Pancreas (tissue), 10 donors: ENCODE measurements at regions not wholly inside any gene's neighbourhood (a gene's known extent, or its start where the extent isn't known, plus 50 kb on each side); places are given as distances from the start of the nearest gene placed in this dataset.

ENCODE experiments used
- ATAC-seq, 4 donors: fragments of 200-7000 bp; cut with Tn5 transposase; one replicate each; pipeline versions ENCODE4 v1.8.0 to v1.9.1; 2020; ENCODE audit warnings: mild to moderate bottlenecking in 4 of 4, moderate library complexity in 4 of 4
- DNase-seq, 6 donors: peaks; one replicate each; pipeline ENCODE4 v3.0.0-alpha.2; 2020
- FAIRE-seq: peaks from 2 replicates; lab custom pipeline; 2012; peaks lifted over from hg19 to GRCh38; lab: Jason Lieb, UNC
- H3K27ac ChIP-seq, 4 donors: fragments of 200-600 bp; sonication (generic); 1 replicate in 3 of 4; 2 replicates in 1 of 4; pipeline versions ENCODE4 v1.5.0 to v1.8.0; 2020
- H3K27me3 ChIP-seq, 4 donors: fragments of 200-600 bp; one replicate each; pipeline ENCODE4 v1.8.0; 2021
- H3K36me3 ChIP-seq, 3 donors: fragments of 200-600 bp; sonication (generic) in 1 of 3; one replicate each; pipeline versions ENCODE4 v1.5.0 to v1.8.0; 2020 to 2021
- H3K4me1 ChIP-seq, 3 donors: fragments of 200-600 bp; one replicate each; pipeline ENCODE4 v1.8.0; 2021
- H3K4me3 ChIP-seq, 4 donors: fragments of 200-600 bp; sonication (generic) in 2 of 4; one replicate each; pipeline versions ENCODE4 v1.5.0 to v1.8.0; 2020 to 2021
- H3K9me3 ChIP-seq, 4 donors: fragments of 200-600 bp; one replicate each; pipeline ENCODE4 v1.8.0; 2021
- CTCF ChIP-seq, 4 donors: fragments of 200-600 bp; sonication (generic) in 3 of 4; IDR thresholded peaks; one replicate each; pipeline versions ENCODE4 v1.5.0 to v1.8.0; 2021; ENCODE audit warnings: antibody characterized with exemption in 4 of 4
- WGBS, 2 donors: extraction: QIAGEN DNeasy Blood & Tissue Kit; methylation state at CpG; one replicate each; pipeline ENCODE4 v1.1.7; 2013; 5-methylcytosine and 5-hydroxymethylcytosine counted together
- intact Hi-C, 3 donors: fragments of 100-400 bp; cut with DNase I; formaldehyde crosslinking; loops; one replicate each; pipeline versions ENCODE4 v1.11.1 to v1.14.2; 2022
- donor health status: healthy with polysubstance abuse.
- donor health status: DM: no; HTN: no; CAD: no; lungs with moderate emphysema.
- donor health status: DM: no; HTN: no; CAD: no.
- donor health status: control.
- donor health status: control.
- donor health status: Bipolar disorder and iron deficiency.
- donor health status: DM: yes; HTN: yes; CAD: no.
- donor health status: DM: no; HTN: no; CAD: no.
- donor health status: DM: no; HTN: no; CAD: no.
- donor health status: DM: yes; HTN: yes; CAD: no.

GRCh38 chr6:37115236-37115895, 54.6 kb upstream of the PIM1 start:
- no peak for ATAC-seq
- DNase-seq, result no peak
- Histone ChIP-seq H3K4me3 (no peak overlapping the region), H3K4me1 (no peaks in the 10 kb centered on the region), H3K9me3 (no peaks in the 10 kb centered on the region), H3K36me3 (no peaks in the 10 kb centered on the region), H3K27ac (no peak overlapping the region), H3K27me3 (no peaks in the 10 kb centered on the region)
- FAIRE-seq, result no peak
- TF ChIP-seq CTCF (IDR thresholded peaks at IDR 0.05), result no peak
- intact Hi-C loops, result no loop called here
- WGBS, 2 donors, result 69 to 72% methylated on average over 10 of the region's 10 CpGs

- H3K4me3 ChIP-seq, result no peak overlapping the region
- WGBS, 2 donors, result 93 to 96% methylated on average over 2 of the region's 2 CpGs
- no peak for TF ChIP-seq CTCF (IDR thresholded peaks at IDR 0.05)
- no peak overlapping the region for H3K27ac ChIP-seq
- intact Hi-C loops, result no loop called here
- no peak for DNase-seq
- ATAC-seq, result no peak
- H3K4me1 ChIP-seq, result no peaks in the 10 kb centered on the region
- no peaks in the 10 kb centered on the region for H3K9me3 ChIP-seq
- H3K36me3 ChIP-seq, result no peaks in the 10 kb centered on the region
- no peaks in the 10 kb centered on the region for H3K27me3 ChIP-seq
- no peak for FAIRE-seq
These were observed 53.6 kb upstream of the PIM1 start for GRCh38 chr6:37116326-37116725.

- Histone ChIP-seq H3K4me1 (no peaks in the 10 kb centered on the region), H3K27ac (no peak overlapping the region), H3K4me3 (no peak overlapping the region), H3K9me3 (no peaks in the 10 kb centered on the region), H3K27me3 (no peaks in the 10 kb centered on the region), H3K36me3 (no peaks in the 10 kb centered on the region)
- DNase-seq (no peak), ATAC-seq (no peak), FAIRE-seq (no peak)
- WGBS, 2 donors, result 92 to 93% methylated on average over 5 of the region's 5 CpGs
- no peak for TF ChIP-seq CTCF (IDR thresholded peaks at IDR 0.05)
- intact Hi-C loops, result no loop called here
These were observed 50.5 kb upstream of the PIM1 start for GRCh38 chr6:37119387-37119886.
